ENCODE measurements at regions not wholly inside any gene's neighbourhood (a gene's known extent, or its start where the extent isn't known, plus 50 kb on each side); places are given as distances from the start of the nearest gene placed in this dataset.

DNA sequence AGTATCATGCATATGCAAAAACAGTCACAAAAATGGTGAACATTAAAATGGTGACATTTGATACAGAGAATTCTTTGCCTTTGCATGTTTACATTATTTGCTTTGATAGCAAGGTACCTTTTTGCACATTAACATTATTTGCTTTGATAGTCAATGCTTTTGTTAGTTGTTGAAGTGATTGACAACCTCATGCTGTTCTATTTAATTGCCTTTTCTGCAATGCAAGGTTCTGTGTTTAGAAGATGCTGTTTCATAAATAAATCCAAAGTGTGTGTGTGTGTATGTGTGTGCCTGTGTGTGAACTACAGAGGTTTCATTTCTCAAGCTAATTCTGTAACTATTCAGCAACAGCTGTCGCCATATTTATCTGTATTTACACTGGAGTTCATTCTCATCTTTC is 668.7 kb downstream of the NR2F1-AS1 start:
- no peak for DNase-seq

GRCh38 chr5:92911851-92912250 is 669.2 kb downstream of the NR2F1-AS1 start:
- DNase-seq: no peak

GRCh38 chr5:92911293-92911692 is 669.7 kb downstream of the NR2F1-AS1 start:
- DNase-seq: no peak

- no peak for DNase-seq
These were observed 671.4 kb downstream of the NR2F1-AS1 start for GRCh38 chr5:92909602-92909962.

DNA sequence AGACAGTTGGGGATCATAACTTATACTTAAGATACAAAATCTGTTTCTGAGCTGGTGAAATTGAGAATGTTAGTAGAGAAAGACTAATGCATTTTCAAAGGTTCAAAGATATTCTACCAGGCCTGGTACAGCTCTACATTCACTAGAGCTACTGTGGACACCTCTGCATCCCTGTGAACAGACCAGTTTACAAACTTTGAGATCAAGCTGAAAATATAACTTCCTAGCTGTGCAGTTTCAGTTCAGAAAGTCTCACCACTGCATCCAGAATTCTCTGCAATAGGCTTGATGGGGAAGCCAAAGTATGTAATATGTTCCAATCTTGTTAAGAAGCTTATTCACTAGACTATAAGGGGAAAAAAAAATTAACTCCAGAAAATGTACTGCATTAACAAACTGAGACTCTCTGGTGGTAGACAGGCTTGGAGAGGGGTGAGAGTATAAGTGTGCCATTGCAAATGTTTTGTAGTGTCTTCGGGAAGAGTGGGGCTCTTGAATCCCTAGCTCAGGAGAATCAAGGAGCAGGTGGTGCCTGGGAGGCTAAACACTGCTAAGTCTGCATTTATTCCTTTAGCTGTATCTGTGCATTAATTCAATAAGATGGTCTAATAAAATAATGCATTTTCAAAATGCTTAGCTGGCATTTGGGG is 671.9 kb downstream of the NR2F1-AS1 start:
- DNase-seq: no peak

GRCh38 chr5:92907938-92908606 is 672.9 kb downstream of the NR2F1-AS1 start:
- DNase-seq: no peak

DNA sequence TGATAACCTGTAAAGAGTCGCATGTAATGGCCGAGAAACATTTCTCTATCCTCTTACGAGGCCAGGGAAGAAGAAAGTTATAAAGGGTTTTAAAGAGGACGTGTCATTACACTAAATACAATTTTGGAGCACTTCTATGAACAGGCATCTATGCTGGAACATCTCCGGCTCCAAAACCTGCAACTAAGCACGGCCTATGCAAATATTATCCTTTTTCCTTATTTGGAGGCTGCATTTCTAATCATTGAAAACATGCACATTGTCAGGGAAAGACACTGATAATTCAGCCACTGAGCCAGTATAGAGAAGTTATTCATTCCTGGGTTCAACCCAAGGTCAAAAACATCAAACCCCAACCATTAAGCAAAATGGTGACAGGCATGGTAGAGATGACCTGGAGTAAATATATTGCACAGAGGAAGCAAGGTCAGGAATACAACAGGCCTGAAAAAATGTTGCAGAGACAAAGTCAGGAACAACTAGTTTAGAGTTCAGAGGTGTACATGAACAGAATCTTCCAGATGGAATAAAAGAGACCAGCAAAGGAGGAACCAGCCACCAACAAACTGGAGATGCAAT is 674.1 kb downstream of the NR2F1-AS1 start:
- DNase-seq: no peak

GRCh38 chr5:92904021-92904420 is 677.0 kb downstream of the NR2F1-AS1 start:
- DNase-seq: no peak

DNA sequence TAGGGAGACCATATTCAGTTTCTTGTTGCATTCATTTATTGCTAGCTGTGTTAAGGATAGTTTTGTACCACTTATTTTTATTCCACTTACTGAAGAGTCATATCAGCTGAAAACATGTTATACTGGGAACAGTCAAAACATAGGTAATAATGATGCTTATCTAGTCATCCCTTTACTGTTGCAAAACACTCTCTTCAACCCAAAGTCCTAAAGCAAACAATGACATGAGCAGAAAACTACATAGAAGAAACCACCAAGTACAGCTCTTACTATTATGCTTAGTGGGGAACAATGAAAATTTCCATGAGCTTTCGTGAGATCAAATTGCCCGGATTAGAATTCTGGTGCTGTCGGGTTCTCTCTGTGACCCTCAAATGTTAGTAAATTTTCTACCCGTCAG is 681.4 kb downstream of the NR2F1-AS1 start:
- no peak for DNase-seq

DNA sequence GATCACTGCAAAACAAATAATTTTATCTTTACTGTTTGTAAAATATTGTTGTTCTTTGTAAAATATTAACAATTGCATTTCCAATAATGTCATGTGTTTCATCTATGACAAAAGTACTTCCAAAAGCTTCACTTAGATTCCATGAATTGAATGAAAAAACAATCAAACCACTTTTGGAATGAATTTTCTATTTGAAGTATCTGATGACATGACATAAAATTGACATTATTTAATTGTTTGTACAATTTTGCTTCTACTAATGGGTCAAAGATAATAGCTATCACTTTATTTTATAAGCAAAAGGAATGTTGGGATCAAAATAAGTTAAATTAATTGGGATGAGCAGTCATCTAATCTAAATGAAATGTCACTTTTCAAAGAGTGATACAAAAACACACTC is 684.3 kb downstream of the NR2F1-AS1 start:
- no peak for DNase-seq

GRCh38 chr5:92890841-92891244 is 690.2 kb downstream of the NR2F1-AS1 start:
- no peak for DNase-seq

DNA sequence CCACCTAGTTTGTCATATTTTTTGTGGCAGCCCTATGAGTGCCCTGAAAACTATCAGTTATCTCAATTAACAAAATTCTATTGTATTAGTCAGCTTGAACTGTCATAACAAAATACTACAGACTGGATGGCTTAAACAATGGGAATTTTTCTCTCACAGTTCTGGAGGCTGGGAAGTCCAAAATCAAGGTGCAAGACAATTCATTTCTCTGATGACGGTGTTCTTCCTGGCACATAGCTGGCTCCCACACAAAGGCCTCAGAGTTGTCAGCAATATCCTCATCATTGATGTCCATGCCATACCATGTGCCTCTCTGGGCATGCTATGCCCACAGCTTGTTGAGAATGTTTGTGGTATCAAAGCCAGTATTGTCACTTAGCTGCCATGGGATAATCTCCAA is 691.9 kb downstream of the NR2F1-AS1 start:
- DNase-seq: no peak

GRCh38 chr5:92887254-92887653 is 693.8 kb downstream of the NR2F1-AS1 start:
- DNase-seq: no peak

DNA sequence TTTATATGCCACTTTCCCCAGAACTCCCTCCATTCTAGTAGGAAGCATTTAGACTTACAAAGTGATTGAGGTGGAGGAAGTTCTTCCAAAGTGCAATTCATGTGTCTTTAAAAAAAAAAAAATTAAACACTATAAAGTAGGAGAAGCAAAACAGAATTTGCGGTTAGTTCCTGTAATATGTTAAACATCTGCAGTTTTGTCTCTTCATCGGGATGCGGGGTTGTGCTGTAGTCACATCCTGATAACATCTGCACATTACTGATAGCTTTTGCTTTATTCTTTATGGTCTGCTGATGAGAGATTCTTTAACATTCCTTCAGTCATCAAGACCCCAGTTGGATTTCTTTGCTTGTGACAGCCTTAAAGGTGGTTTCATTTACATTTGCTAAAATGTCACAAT is 694.3 kb downstream of the NR2F1-AS1 start:
- DNase-seq: no peak

- no peak for DNase-seq
These were observed 695.1 kb downstream of the NR2F1-AS1 start for GRCh38 chr5:92885950-92886349.

- DNase-seq: no peak
These were observed 696.5 kb downstream of the NR2F1-AS1 start for GRCh38 chr5:92884469-92884868.

DNA sequence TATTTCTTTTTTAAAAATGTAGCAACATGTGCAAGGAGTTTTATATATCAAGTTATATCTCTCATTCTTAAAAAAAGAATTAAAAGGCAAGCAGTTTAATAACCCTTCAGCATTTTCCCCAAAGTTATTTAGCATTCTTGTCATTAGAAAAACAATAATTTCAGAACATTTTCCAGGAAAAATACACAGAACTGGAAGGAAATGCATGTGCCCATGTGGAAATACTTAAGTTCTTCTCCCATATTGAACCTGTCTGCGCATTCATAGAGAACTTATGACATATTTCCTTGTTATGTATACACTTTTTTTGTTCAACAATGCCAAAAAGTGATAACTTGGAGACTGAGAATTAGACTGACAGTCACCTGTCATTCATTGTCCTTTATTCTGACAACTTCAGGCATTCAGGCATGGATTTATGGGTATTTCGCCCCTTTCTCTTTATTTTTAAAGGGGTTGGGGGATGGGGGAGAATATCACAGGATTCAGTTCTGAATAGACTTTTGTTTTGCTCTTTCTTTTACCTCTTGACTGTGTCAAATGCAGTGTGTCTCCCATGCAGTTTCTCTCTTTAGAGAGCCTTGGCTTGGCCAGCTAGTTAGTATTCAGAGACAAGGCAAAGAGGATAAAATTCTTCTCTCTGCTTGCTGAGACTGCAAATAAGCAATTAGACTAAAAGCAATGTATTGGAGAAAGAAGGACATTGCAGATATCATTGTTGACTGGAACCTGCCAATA is 701.0 kb downstream of the NR2F1-AS1 start:
- no peak for DNase-seq

DNA sequence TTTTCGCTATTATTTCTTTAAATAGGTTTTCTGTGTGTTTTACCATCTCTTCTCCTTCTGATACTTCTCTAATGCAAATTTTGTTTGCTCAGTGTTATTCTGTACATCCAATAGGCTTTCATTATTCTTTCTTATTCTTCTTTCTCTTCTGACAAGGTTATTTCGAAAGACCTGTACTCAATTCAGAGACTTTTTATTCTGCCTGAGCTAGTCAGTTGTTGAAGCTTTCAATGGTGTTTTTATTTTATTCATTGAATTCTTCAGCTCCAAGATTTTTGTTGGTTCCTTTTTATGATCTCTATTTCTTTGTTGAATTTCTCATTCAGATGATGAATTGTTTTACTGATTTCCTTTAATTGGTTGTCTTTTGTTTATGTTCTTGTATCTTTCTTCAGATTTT is 706.2 kb downstream of the NR2F1-AS1 start:
- no peak for DNase-seq

GRCh38 chr5:92868442-92868841 is 712.6 kb downstream of the NR2F1-AS1 start:
- DNase-seq: no peak

GRCh38 chr5:92864591-92864990 is 716.4 kb downstream of the NR2F1-AS1 start:
- no peak for DNase-seq

DNA sequence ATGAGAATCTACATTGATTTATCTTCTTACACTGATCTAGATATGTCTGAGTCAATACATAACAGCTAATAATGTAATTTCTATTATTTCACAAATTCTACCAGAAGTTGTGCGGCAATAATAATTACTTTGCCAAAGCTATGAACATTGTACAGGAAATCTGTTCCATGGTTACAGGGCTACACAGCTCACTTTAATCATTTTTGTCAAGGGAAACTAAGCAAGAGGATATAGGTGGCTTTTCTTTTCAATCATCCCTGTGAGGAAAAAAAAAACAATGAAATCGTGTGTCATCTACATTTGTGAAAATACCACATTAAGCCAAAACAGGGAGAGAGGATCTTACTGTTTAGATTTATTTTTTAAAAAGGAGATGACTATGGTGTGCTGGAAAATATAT is 717.4 kb downstream of the NR2F1-AS1 start:
- no peak for DNase-seq

GRCh38 chr5:92861531-92862285 is 719.3 kb downstream of the NR2F1-AS1 start:
- no peak for DNase-seq

- DNase-seq: no peak
These were observed 721.0 kb downstream of the NR2F1-AS1 start for GRCh38 chr5:92860061-92860460.
